Smooth muscle cell (in vitro differentiated cells): ENCODE measurements at regions not wholly inside any gene's neighbourhood (a gene's known extent, or its start where the extent isn't known, plus 50 kb on each side); places are given as distances from the start of the nearest gene placed in this dataset.

Source experiments
- DNase-seq: peaks from one replicate; lab custom pipeline; 2025; ENCODE audit not compliant: unreplicated experiment; lab: John Stamatoyannopoulos, UW
- H2AFZ ChIP-seq: fragments of 200-600 bp; sonication (generic); 2 replicates; pipeline ENCODE4 v1.6.0; 2016; ENCODE audit warnings: antibody characterized with exemption, low read depth, mild to moderate bottlenecking
- H3F3A ChIP-seq: fragments of 200-600 bp; sonication (generic); 2 replicates; pipeline ENCODE4 v1.6.0; 2017; ENCODE audit warnings: antibody characterized with exemption, low read depth
- H3K27ac ChIP-seq: fragments of 200-600 bp; sonication (generic); 2 replicates; pipeline ENCODE4 v1.5.1; 2016; ENCODE audit warnings: low read depth, mild to moderate bottlenecking
- H3K27me3 ChIP-seq: fragments of 200-600 bp; sonication (generic); 2 replicates; pipeline ENCODE4 v1.6.1; 2016; ENCODE audit warnings: low read depth, mild to moderate bottlenecking
- H3K36me3 ChIP-seq: fragments of 200-600 bp; sonication (generic); 2 replicates; pipeline ENCODE4 v1.5.1; 2016; ENCODE audit warnings: low read depth
- H3K4me1 ChIP-seq: fragments of 200-600 bp; sonication (generic); 2 replicates; pipeline ENCODE4 v1.5.1; 2016; ENCODE audit warnings: low read depth
- H3K4me2 ChIP-seq: fragments of 200-600 bp; sonication (generic); 2 replicates; pipeline ENCODE4 v1.6.0; 2016; ENCODE audit warnings: mild to moderate bottlenecking
- H3K4me3 ChIP-seq: fragments of 200-600 bp; sonication (generic); 2 replicates; pipeline ENCODE4 v1.5.1; 2016; ENCODE audit warnings: mild to moderate bottlenecking
- H3K79me2 ChIP-seq: fragments of 200-600 bp; sonication (generic); 2 replicates; pipeline ENCODE4 v1.6.0; 2016; ENCODE audit warnings: low read depth, mild to moderate bottlenecking
- H3K9ac ChIP-seq: fragments of 200-600 bp; sonication (generic); 2 replicates; pipeline ENCODE4 v1.6.0; 2016; ENCODE audit warnings: low read depth
- H3K9me3 ChIP-seq: fragments of 200-600 bp; sonication (generic); replicated peaks from 2 replicates; pipeline ENCODE4 v1.5.1; 2016; ENCODE audit warnings: low read depth
- H4K20me1 ChIP-seq: fragments of 200-600 bp; sonication (generic); 2 replicates; pipeline ENCODE4 v1.6.0; 2016; ENCODE audit warnings: low read depth
- WGBS: methylation state at CpG from one replicate; pipeline ENCODE4 v1.1.7; 2016; ENCODE audit warnings: low lambda C conversion rate; 5-methylcytosine and 5-hydroxymethylcytosine counted together
- TF ChIP-seq, protein P1 (sequence below): fragments of 200-600 bp; sonication (generic); IDR thresholded peaks from 2 replicates; pipeline ENCODE4 v1.5.1; 2017; ENCODE audit warnings: borderline replicate concordance, mild to moderate bottlenecking, antibody characterized with exemption; ENCODE audit not compliant: insufficient read depth, poor library complexity, severe bottlenecking

DNA sequence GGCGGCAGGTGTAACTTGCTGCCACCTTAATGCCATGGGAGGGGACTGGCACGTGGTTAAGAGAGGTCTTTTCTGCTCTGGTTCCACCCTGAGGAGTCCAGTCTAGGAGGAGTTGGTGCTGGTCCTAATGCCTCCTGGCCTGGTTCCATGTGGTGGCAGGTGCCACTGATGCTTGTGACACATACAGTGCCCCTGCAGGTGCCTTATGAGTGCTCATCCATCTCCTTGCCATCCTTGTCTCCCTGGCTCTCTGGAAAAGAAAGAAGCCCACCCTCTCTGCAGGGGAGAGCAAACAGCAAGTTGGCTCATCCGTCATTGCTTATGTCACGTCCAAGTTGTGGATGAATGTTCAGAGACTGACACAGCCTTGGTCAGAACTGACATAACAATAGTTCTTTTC is 175.8 kb upstream of the DPH6 start:
- Histone ChIP-seq H3K27me3 (no peaks in the 10 kb centered on the region), H3K9ac (no peak overlapping the region), H3F3A (no peaks in the 10 kb centered on the region), H2AFZ (no peak overlapping the region), H3K4me3 (no peak overlapping the region), H3K4me1 (no peaks in the 10 kb centered on the region), H3K36me3 (no peaks in the 10 kb centered on the region), H4K20me1 (no peaks in the 10 kb centered on the region), H3K79me2 (no peaks in the 10 kb centered on the region), H3K27ac (no peak overlapping the region), H3K9me3 (no peaks in the 10 kb centered on the region), H3K4me2 (no peak overlapping the region)
- no peak for DNase-seq
- 95% methylated on average over 4 of the region's 4 CpGs for WGBS
- TF ChIP-seq, protein P1, sequence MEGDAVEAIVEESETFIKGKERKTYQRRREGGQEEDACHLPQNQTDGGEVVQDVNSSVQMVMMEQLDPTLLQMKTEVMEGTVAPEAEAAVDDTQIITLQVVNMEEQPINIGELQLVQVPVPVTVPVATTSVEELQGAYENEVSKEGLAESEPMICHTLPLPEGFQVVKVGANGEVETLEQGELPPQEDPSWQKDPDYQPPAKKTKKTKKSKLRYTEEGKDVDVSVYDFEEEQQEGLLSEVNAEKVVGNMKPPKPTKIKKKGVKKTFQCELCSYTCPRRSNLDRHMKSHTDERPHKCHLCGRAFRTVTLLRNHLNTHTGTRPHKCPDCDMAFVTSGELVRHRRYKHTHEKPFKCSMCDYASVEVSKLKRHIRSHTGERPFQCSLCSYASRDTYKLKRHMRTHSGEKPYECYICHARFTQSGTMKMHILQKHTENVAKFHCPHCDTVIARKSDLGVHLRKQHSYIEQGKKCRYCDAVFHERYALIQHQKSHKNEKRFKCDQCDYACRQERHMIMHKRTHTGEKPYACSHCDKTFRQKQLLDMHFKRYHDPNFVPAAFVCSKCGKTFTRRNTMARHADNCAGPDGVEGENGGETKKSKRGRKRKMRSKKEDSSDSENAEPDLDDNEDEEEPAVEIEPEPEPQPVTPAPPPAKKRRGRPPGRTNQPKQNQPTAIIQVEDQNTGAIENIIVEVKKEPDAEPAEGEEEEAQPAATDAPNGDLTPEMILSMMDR = no peak

- no peak overlapping the region for H3K4me3 ChIP-seq
- H3F3A ChIP-seq = no peaks in the 10 kb centered on the region
- no peaks in the 10 kb centered on the region for H3K4me1 ChIP-seq
- no peaks in the 10 kb centered on the region for H4K20me1 ChIP-seq
- no peak overlapping the region for H3K9ac ChIP-seq
- no peaks in the 10 kb centered on the region for H3K9me3 ChIP-seq
- no peak overlapping the region for H2AFZ ChIP-seq
- H3K27ac ChIP-seq = no peak overlapping the region
- TF ChIP-seq, protein P1 = no peak
- H3K27me3 ChIP-seq = no peaks in the 10 kb centered on the region
- WGBS = 89% methylated on average over 3 of the region's 3 CpGs
- DNase-seq = no peak
- H3K36me3 ChIP-seq = no peaks in the 10 kb centered on the region
- H3K4me2 ChIP-seq = no peak overlapping the region
- no peaks in the 10 kb centered on the region for H3K79me2 ChIP-seq
Observed at GRCh38 chr15:35722501-35722900, 176.5 kb upstream of the DPH6 start.

DNA sequence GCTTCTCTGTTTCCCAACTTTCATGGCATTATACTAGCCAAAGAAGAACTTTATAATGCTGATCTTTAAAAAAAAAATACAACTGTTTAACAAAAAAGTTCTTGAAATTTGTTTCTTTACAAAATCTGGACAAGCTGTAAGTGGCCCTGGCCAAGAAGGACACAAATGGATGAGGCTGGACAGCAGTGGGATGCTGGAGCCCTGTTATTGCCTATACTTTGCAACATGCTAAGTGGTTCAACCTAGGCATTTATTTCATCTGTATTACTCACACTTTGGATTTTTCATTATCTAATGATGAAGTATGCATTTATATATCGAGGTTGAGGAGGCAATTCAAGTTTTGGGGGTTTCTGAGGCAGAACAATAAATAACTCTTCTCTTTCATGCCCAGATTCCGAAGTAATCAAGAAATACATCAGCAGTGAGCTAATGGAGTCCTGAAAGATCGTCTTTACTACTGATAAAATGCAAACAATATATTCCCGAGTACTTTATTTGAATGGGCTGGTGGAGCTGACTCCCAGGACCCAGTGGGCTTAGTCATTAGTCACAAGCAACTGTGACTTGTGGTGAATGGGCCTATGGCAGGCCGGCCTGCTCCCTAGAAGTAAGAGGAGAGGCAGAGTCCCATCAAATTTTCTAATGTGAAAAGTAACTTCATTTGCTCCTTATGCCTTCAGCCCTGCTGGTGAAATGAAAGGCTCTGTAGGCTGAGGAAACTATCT is 177.3 kb upstream of the DPH6 start:
- no peaks in the 10 kb centered on the region for H3K27me3 ChIP-seq
- no peaks in the 10 kb centered on the region for H3K36me3 ChIP-seq
- H3K9me3 ChIP-seq = no peaks in the 10 kb centered on the region
- WGBS = 35% methylated on average over 5 of the region's 5 CpGs
- no peak overlapping the region for H3K4me3 ChIP-seq
- no peak overlapping the region for H3K9ac ChIP-seq
- no peaks in the 10 kb centered on the region for H3F3A ChIP-seq
- no peaks in the 10 kb centered on the region for H3K79me2 ChIP-seq
- no peak for DNase-seq
- peak overlapping the region; percentile 68 for H2AFZ ChIP-seq
- TF ChIP-seq, protein P1 = no peak
- H3K4me2 ChIP-seq = peak overlapping the region; percentile 24
- H4K20me1 ChIP-seq = no peaks in the 10 kb centered on the region
- no peaks in the 10 kb centered on the region for H3K4me1 ChIP-seq
- peak overlapping the region; percentile 20 for H3K27ac ChIP-seq

DNA sequence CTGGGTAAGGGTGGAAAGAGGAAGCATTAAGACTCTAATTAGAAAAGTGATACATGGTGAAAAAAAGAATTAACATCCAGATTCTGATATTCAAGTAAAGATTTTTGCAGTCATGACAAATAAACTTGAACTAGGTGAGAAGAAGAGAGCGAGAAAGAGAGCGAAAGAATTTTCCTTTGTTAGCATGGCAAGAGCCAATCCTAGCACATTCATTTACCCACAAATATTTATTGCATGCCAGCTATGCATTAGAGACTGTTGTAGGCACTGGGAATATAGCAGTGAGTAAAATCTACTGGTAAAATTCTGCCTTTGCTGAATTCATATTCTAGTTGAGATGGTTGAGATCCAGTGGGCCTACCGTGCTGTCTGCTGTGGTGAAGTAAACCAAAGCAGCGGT is 177.9 kb upstream of the DPH6 start:
- Histone ChIP-seq H3K79me2 (no peaks in the 10 kb centered on the region), H2AFZ (peak overlapping the region; percentile 68), H3K4me1 (no peaks in the 10 kb centered on the region), H3K27me3 (no peaks in the 10 kb centered on the region), H3F3A (no peaks in the 10 kb centered on the region), H3K4me2 (no peak overlapping the region), H3K4me3 (no peak overlapping the region), H3K9ac (no peak overlapping the region), H4K20me1 (no peaks in the 10 kb centered on the region), H3K9me3 (no peaks in the 10 kb centered on the region), H3K36me3 (no peaks in the 10 kb centered on the region), H3K27ac (peak overlapping the region; percentile 20)
- no peak for DNase-seq
- TF ChIP-seq, protein P1 = no peak
- 79% methylated on average over 4 of the region's 4 CpGs for WGBS
